Stimulated activated CD4-positive, alpha-beta T cell treated with anti-CD3 and anti-CD28 coated beads, Interleukin-12 subunit alpha, Interleukin-12 subunit beta, amount 100 ng/mL, for 24 hours (primary cell): ENCODE measurements at regions not wholly inside any gene's neighbourhood (a gene's known extent, or its start where the extent isn't known, plus 50 kb on each side); places are given as distances from the start of the nearest gene placed in this dataset.
"Not testable (repeated sequence)": the region's sequence is repeated elsewhere in the genome, so short reads cannot be mapped to it uniquely, and the experiment has no call there.

Experiments
- DNase-seq, 2 experiments: peaks; one replicate each; pipeline ENCODE4 v3.0.0-alpha.2; 2020; ENCODE audit warnings: low read depth in 2 of 2

DNA sequence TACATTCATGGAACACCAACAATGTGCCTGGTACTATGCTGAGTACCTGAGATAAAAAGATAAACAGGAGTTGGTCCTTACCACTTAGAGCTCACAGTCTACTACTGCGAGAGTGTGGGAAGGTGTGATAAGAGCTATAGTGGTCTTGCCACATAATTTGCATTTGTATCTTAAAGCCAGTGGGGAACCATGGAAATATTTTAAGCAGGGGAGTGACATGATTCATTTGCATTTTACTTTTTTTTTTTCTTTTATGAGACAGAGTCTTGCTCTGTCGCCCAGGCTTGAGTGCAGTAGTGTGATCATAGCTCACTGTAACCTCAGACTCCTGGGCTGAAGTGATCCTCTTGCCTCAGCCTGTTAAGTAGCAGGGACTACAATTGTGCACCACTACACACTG is 53.6 kb downstream of the SRGAP2 start:
- not testable (repeated sequence) for DNase-seq

DNA sequence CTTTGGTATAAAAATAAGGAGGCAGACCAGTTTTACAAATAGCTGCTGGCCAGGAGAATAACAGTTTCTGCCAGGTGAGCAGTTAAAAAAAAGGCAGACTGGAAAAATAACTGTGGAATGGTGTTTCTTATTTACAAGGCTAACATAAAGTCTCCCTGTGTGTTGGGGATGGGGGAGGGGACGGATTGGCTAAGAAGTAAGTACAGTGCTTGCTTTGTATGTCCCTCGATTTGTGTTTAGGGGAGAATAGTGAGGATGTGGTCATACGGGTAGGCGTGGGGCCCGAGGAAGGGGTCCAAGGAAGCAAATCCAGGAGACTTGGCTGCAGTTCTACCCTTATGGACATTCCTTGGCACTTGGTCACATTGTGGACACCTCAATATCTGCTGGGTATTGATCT is 58.1 kb downstream of the SRGAP2 start:
- not testable (repeated sequence) for DNase-seq

DNA sequence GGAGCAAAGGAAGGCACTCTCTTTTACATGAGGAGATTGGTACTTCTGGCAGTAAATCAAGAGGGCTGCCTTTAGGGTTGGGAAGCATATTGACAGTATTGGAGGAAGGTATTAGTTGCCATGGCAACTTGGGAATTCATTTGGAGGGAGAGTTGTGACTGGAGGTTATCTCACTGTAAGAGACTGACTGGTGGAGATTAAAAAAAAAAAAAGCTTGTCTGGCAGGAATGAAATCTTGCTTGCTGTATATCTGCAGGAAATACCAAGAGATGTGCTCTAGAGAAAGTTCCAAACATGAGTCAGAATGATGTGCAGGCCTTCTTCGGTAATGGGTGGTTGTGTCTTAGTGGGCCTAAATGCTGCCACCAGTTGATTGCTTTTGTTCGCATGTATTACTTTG is 59.1 kb downstream of the SRGAP2 start:
- DNase-seq: not testable (repeated sequence)

DNA sequence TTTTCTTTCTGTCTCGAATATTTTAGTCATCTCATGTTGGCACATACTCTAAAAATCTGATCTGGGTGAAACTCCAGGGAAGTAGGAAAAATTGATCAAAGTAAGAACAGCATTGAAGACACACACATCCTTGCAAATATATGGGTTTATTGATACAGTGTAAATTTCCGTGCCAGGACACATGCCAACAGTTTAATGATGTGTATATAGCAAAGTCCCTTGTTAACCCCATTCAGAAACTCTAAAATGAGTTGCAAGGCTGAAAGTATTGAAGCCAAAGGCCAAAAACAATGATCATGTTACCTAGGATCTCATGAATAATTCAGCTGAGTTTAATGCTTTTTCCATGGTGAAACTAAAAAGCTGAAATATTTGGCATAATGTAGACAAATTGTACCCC is 61.6 kb downstream of the SRGAP2 start:
- not testable (repeated sequence) for DNase-seq

DNA sequence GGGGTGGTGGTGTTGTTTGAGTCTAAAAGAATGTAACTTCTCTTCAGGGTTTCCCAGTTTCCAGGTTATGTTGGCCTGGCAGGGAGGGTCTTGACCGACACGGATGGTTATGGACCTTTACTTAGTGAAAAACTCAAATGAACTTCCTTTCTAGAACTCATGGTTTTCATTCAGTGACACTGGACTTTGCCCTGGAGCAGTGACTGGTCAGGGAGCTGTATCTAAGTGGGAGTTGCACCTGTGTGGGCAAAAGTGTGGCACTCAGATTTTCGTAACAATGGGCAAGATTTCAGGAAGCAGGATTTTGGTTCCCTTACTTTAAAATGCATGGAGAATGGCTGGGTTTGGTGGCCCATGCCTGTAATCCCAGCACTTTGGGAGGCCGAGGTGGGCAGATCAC is 67.8 kb downstream of the SRGAP2 start:
- not testable (repeated sequence) for DNase-seq

DNA sequence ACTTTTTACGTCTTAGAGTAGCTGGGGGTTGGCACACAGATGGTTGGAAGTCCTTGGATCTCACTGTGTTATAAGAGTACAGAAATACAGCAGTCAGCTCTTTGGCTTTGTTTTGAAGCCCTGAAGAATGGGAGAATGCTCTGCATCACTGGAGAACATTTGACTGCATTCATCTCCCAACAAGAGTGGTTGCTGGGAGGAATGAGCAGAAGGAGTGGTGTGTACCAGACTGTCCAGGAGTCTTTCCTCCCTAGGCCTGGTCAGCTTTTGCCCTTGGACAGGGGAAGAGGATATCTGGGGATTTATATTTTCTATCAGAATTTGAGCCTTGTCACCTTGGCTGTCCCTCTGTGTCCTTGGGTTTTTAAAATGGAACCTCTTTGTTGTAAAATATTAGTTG is 69.8 kb downstream of the SRGAP2 start:
- not testable (repeated sequence) for DNase-seq

DNA sequence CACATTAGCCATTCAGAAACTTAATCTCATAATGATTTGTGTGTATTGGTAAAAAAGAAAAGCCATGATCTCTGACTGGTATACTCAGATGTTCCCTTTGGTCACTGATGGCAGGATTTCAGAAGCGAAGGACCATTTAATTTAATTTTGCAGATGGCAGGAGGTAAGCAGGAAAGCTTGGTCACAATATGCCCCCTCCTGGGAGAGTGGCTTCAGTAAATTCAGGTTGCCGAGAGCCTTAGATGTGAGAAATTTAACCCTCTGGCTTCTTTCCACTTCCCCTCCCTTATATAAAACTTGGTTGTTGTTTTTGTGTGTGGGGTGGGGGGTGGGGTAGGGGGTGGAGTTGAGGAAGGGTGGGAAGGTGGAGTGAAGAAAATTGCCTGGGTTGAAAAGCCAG is 72.8 kb downstream of the SRGAP2 start:
- not testable (repeated sequence) for DNase-seq

DNA sequence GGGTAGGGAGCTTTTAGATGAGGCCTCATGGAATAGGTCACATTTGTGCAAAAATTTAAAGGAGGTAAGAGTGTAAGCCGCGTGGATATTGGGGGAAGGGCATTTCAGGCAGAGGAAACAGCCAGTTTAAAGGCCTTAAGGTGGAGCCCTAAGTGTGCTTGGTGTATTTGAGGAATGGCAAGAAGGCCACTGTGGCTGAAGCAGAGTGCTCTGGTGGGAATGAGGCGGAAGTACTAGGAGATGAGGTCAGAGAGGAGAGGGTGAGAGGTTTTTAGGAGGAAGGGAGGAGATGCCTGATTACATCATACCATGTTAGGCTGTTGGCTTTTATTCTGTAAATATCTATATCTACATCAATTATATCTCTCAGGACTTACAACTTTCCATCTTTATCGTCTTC is 75.3 kb downstream of the SRGAP2 start:
- DNase-seq: not testable (repeated sequence)

DNA sequence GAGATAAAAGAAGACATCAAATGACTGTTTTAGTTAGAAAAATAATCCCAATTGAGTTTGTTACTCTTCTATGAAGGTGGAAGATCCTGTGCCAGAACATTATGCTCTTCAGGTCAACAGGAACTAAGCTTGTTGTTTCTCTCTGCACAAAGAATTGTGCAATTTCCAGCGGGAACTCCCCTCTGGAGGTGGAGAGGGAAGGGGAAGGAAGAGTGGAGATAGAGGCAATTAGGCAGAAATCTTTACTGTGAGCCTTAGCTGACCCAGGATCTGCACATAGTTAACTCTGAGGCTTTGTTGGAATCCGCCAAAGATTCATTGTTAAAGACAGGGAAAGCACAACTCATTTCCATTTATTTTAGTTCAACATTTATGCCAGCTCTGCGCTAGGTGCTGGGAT is 77.3 kb downstream of the SRGAP2 start:
- DNase-seq: not testable (repeated sequence)

DNA sequence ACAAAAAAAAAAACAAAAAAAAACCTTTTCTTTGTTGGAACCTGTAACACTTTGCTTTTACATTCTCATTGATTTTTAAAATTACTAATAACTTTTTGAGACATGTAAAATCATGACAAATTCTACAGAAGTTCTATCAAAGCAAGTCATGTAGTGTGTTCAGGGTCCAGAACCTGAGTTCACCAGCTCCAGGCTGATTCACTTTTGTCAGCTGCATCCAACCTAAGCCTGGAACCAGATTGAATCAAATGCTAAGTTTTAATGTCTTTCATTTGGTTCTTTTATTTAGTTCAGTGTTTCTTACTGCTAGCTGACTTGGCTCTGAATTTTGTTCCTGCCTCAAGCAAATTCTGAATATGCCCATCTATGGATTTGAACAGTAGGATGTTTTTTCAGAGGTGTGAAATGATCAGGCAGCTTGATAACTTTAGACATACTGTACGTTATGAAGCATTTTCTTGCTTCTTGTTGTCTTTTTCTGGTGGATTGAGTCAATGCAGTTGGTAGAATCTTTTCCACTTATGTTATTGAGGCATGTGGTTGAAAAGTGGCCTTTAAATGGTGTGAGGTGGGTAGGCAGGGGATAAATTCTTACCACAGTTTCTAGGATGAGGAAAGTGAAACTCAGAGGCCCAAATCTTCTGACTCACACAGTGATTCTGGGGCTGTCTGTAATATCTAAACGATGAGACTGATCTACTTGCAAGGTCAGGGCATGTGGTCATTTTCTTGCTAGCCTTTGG is 78.7 kb downstream of the SRGAP2 start:
- DNase-seq: not testable (repeated sequence)

DNA sequence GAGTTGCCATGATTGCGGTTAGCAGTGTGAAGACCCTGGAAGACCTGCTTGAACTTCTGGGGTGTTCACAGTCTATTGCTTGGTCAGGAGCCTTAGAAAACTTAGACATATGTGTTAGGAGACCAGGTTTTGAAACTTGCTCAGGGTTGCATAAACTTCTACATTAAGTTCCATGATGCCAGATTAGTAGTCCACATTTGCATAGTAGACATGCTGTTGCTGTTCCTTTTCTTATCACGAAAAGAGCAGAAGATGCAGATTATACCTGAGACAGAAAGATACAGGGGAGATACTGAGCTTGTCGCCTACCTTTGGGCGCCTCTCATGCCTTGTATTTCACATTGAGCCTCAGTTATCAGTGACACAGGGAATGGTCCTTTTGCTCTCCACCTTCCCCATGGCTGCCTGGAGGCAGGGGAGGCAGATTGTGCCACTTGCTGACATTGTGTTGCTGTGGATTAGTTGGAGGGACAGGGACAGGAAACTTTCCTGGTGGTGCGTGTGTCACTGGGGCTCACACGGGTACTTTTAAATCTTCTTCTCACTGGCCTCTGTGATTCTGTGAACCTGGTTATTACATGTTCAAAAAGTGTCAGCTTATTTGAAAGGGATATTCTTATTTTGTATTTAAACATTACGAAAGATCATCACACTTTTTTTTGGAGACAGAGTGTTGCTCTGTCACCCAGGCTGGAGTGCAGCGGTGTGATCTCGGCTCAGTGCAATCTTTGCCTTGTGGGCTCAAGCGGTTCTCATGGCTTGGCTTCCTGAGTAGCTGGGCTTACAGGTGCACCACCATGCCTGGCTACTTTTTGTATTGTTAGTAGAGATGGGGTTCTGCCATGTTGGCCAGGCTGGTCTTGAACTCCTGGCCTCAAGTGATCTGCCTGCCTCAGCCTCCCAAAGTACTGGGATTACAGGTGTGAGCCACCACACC is 82.0 kb downstream of the SRGAP2 start:
- DNase-seq: not testable (repeated sequence)

DNA sequence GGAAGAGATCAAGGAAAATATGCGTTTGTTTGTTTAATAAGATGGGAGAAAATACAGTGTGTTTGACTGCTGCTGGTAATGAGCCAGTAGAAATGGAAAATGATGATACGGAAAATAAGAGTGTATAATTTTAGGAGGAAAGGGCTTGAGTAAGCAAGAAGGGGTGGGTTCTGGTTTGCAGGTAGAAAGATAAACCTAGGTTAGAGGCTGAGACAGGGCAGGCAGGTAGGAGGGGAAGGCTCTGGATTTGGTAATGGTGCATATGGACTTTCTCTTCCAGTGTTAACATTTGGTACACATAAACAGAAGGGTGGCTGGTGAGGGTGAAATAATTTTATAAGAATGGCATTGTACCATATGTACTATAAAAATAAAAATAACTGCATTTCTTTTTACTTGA is 84.4 kb downstream of the SRGAP2 start:
- DNase-seq: not testable (repeated sequence)

DNA sequence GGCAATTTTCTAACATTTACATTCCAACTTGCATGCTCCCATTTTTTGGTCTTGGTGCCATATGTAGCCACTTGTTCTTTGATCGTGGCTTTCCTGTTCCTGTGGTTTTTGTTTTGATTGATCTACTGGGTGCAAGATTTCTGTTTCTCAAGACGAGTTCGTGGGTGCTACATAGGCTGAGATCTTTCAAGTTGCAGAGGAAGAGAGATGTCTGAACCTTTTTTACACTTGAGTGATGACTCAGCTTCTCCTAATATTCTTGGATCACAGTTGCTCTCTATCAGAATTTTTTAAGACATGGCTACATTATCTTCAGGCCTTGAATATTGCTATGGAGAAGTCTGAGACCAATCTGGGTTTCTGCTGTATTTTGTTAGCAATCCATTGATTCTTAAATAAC is 85.1 kb downstream of the SRGAP2 start:
- DNase-seq: not testable (repeated sequence)

DNA sequence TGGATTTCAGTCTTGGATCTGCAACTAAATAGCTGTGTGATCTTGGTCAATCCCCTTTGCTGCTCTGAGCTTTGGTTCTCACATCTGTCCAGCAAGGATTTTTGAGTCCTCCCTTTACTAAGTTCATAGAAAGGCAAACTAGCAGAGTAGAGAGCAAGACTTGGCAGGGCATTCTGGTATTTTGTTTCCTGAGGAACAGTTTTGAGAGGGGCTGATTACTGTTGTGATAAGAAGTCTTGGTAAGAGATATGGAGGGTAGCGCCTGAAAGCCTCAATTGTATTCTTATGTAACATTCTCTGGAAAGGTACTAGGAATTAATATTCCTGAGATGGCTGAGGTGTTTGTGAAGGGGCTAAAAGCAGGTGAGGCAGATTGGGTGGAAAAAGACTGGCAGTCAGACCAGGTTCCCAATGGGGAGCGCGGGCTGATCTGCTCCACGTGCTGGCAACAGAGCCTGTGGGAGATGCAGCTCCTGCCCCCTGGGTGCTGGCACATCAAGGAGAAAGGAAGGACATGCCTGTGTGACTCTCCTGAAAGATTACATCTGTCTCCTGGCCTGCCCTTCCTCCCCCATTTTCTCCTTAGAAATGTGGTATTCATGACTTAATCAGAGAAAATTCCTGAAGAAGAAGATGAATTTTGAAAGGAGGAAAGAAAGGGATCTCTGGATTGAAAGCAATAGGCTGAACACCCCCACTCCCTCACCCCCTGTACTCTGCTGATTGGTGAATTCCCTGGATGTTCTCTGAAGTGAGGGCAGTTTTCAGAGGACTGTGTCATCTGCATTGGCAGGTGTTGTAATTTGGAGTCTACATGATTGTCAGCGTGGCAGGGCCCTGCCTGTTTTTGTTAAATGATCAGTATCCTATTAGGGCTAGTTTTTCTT is 94.0 kb downstream of the SRGAP2 start:
- DNase-seq: not testable (repeated sequence)

DNA sequence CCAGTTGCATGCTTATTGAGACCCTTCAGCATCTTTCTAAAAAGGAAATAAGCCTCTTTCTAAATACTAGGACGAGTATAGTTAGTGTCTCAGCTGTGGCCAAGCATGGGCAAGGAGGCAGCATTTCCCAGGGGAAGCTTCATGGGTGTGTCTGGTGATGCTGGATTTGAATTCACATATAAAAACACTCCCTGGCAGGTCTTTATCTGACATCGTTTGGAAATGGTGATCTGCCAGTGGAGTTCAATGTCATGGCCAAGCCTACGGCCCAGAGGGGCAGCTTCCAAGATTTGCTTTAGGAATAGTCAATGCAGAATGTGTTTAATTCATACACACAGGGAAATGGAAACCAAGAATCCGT is 94.7 kb downstream of the SRGAP2 start:
- DNase-seq: not testable (repeated sequence)

DNA sequence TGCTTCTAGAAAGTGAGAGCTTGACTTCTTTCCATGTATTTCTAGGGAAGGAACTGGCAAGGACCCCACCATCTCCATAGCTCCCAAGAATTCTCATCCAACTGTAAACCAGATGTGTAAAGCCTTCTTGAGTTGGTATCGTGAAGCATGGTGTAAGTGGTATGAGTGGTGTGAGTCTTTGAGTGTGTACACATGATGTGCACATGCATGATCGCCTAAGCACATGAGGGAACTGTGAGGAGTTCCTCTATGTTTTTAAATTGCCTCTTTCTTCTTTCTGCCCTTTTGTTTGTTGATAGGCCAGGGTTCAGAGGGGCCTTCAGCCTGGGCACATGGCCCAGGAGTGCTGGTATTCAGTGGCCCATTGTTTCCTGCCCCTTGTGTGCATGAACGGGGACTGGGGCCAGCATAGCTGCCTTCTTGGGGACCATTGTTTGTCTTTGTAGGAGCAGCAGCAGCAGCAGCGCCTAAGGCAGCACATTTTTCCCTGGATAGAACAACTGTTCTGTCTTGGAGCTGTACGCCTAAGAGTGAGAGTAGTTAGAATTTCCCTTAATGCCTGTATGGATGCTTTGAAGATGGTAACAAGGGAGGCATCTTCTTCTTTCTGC is 95.9 kb downstream of the SRGAP2 start:
- not testable (repeated sequence) for DNase-seq

DNA sequence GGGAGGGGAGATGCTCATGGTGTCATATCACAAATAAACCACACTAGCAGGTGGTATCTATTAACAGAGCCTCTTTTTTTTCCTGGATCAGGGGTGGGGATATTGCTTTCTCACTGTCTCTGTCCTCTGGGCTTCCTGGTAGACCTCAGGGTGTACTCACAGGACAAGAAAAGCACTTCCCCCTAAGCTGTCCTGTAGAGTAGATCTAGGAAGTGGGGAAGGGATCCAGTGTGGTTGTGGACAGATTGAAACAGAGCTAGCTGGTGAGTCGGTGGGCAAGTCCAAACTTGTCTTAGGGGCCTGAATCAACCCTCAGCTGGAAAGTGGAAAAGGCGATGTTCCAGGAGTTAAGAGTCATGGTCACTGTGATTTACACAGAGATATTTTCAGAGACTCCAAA is 96.6 kb downstream of the SRGAP2 start:
- DNase-seq: not testable (repeated sequence)

DNA sequence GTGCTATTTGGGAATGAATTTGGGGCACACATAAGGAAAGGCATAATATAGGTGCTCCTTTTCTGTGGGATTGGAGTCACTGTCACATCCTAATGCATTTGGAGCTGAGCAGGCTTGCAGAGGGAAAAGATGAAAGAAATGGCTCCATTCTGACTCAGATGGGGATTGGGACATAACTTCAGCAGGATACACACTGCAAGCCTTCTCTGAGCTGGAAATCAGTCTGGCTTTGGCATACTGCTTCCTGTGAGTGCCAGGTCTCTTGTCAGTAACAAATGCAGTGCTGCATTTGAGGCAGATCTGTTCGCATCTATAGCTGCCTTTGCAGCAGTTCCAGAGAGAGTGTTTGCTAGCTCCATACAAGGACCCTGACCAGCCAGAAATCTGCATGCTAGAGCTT is 98.7 kb downstream of the SRGAP2 start:
- not testable (repeated sequence) for DNase-seq

DNA sequence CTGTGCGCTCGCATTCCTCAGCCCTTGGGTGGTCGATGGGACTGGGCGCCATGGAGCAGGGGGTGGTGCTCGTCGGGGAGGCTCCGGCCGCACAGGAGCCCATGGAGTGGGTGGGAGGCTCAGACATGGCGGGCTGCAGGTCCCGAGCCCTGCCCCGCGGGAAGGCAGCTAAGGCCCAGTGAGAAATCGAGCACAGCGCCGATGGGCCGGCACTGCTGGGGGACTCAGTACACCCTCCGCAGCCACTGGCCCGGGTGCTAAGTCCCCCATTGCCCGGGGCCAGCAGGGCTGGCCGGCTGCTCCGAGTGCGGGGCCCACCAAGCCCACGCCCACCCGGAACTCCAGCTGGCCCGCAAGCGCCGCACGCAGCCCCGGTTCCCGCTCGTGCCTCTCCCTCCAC is 104.1 kb downstream of the SRGAP2 start:
- not testable (repeated sequence) for DNase-seq

DNA sequence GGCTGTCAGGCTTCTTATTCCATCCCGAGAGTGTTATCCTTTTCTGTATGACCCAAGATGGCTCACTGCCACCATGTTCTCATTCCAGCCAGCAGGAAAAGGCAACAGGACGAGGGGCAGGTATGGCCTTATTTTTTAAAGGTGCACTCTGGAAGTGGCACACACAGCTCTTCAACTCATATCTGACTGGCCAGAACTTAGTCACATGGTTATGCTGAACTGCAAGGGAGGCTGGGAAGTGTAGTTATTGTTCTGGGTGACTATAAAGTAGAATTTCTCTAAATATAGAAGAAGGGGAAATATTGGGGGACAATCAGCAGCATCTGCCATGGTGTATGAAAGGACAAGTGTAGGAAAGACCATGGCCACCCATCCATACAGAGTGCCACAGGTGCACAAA is 107.6 kb downstream of the SRGAP2 start:
- not testable (repeated sequence) for DNase-seq

DNA sequence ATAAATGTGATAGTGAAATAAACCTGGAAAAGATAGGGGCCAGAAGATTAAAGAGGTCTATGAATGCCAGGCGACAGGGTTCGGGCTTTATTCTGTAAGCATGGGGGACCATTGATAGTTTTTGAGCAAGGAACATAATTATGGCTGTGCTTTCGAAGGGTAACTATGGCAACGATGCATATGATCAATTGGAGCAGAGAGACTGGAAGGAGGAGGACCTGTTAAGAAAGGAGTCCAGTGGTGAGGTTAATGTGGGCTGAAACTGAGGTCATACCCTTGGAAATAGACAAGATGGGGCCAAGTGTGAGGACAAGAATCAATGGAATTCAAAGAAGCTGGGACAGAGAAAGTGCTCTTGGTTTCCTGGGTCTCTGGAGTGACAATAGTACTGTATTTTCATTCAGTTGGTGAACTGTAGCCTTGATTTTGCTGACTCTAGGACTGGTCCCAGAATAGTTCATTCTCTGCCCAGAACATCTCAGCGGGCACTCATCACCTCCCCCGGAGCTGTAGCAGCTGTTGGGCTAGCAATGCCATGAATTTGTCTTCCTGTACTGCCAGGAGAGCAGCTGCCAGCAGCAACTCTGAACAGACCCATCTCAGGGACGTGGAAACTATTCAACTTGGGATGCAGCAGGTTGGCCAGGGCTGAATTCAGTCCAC is 108.4 kb downstream of the SRGAP2 start:
- not testable (repeated sequence) for DNase-seq
